PC-9 (cell line): ENCODE measurements at regions not wholly inside any gene's neighbourhood (a gene's known extent, or its start where the extent isn't known, plus 50 kb on each side); places are given as distances from the start of the nearest gene placed in this dataset.

ENCODE experiments used
- EZH2 ChIP-seq: fragments of 200-600 bp; sonication (generic); IDR thresholded peaks from 2 replicates; pipeline ENCODE4 v1.8.0; 2017; ENCODE audit warnings: antibody characterized with exemption, low read depth
- TF ChIP-seq, protein P1 (sequence below): fragments of 200-600 bp; sonication (generic); conservative IDR thresholded peaks from 2 replicates; pipeline ENCODE4 v1.6.1; 2017; ENCODE audit warnings: mixed run types, antibody characterized with exemption, mild to moderate bottlenecking, moderate library complexity

DNA sequence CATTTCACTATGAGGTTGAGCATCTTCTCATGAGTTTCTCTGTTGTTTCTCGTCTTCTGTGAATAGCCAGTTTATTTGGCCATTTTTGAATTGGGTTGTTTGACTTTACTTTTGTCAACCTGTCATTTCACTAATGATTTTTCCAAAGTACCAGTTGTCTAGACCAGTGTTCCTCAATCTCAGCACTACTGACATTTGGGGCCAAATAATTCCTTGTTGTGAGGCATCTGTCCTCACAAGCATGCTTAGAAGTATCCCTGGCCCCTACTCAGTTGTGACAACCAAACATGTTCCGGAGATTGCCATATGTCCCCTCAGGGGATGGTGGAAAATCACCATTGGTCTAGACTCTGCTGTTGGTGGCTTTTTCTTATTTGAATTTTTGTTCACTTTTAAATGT is 87.7 kb upstream of the GNAZ start:
- TF ChIP-seq, protein P1, sequence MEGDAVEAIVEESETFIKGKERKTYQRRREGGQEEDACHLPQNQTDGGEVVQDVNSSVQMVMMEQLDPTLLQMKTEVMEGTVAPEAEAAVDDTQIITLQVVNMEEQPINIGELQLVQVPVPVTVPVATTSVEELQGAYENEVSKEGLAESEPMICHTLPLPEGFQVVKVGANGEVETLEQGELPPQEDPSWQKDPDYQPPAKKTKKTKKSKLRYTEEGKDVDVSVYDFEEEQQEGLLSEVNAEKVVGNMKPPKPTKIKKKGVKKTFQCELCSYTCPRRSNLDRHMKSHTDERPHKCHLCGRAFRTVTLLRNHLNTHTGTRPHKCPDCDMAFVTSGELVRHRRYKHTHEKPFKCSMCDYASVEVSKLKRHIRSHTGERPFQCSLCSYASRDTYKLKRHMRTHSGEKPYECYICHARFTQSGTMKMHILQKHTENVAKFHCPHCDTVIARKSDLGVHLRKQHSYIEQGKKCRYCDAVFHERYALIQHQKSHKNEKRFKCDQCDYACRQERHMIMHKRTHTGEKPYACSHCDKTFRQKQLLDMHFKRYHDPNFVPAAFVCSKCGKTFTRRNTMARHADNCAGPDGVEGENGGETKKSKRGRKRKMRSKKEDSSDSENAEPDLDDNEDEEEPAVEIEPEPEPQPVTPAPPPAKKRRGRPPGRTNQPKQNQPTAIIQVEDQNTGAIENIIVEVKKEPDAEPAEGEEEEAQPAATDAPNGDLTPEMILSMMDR, result no peak
- TF ChIP-seq EZH2, result no peak
